Upper lobe of left lung (tissue), 4 donors: ENCODE measurements at regions not wholly inside any gene's neighbourhood (a gene's known extent, or its start where the extent isn't known, plus 50 kb on each side); places are given as distances from the start of the nearest gene placed in this dataset.

ENCODE experiments used
- POLR2A ChIP-seq, 4 donors: fragments of 450-650 bp; IDR thresholded peaks; one replicate each; pipeline ENCODE4 v1.5.1; 2016 to 2017; ENCODE audit warnings: antibody characterized with exemption in 4 of 4, mild to moderate bottlenecking in 2 of 4
- TF ChIP-seq, protein P1 (sequence below), 6 experiments: fragments of 450-650 bp in 4 of 6; fragments of 200-600 bp in 2 of 6; sonication (generic) in 2 of 6; IDR thresholded peaks; one replicate each; pipeline ENCODE4 v1.5.1; 2016 to 2019; ENCODE audit warnings: antibody characterized with exemption in 6 of 6

DNA sequence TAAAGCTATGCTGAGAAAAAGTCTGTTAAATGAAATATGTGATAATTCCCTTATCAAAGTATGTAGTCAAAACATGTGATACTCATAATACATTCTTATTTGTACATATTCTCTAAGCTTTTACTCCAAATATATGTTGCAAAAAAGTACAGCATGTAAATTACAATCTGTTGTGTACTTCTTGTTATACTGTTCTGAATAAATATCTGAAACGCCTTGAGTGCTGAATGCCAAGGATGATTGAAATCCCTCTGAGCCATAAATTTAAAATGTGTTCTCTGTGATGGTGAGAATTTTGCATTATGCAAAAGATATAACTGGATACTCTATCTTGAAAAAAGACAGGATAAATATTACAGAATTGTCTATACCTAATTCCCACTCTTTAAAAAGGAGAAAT lies 1128.0 kb downstream of the STPG2 start:
- TF ChIP-seq, protein P1, sequence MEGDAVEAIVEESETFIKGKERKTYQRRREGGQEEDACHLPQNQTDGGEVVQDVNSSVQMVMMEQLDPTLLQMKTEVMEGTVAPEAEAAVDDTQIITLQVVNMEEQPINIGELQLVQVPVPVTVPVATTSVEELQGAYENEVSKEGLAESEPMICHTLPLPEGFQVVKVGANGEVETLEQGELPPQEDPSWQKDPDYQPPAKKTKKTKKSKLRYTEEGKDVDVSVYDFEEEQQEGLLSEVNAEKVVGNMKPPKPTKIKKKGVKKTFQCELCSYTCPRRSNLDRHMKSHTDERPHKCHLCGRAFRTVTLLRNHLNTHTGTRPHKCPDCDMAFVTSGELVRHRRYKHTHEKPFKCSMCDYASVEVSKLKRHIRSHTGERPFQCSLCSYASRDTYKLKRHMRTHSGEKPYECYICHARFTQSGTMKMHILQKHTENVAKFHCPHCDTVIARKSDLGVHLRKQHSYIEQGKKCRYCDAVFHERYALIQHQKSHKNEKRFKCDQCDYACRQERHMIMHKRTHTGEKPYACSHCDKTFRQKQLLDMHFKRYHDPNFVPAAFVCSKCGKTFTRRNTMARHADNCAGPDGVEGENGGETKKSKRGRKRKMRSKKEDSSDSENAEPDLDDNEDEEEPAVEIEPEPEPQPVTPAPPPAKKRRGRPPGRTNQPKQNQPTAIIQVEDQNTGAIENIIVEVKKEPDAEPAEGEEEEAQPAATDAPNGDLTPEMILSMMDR (IDR thresholded peaks at IDR 0.05): no peak
- no peak for TF ChIP-seq POLR2A (IDR thresholded peaks at IDR 0.05)
